NCI-H226 (cell line): ENCODE measurements at regions not wholly inside any gene's neighbourhood (a gene's known extent, or its start where the extent isn't known, plus 50 kb on each side); places are given as distances from the start of the nearest gene placed in this dataset.
"Not testable (repeated sequence)": the region's sequence is repeated elsewhere in the genome, so short reads cannot be mapped to it uniquely, and the experiment has no call there.

Experiments
- DNase-seq: peaks from one replicate; pipeline ENCODE4 v3.0.0-alpha.2; 2015

- DNase-seq = no peak
Observed at GRCh38 chr4:169885893-169886292, 128.1 kb upstream of the HPF1 start.

GRCh38 chr4:169881769-169882168 is 124.0 kb upstream of the HPF1 start:
- DNase-seq = no peak

GRCh38 chr4:169870507-169870906 is 112.8 kb upstream of the HPF1 start:
- no peak for DNase-seq

GRCh38 chr4:169869490-169869889 is 111.7 kb upstream of the HPF1 start:
- DNase-seq = no peak

GRCh38 chr4:169861593-169861992 is 103.8 kb upstream of the HPF1 start:
- DNase-seq = no peak

GRCh38 chr4:169859366-169860216 is 101.8 kb upstream of the HPF1 start:
- DNase-seq = no peak

- no peak for DNase-seq
Observed at GRCh38 chr4:169854090-169854489, 96.3 kb upstream of the HPF1 start.

- DNase-seq = no peak
Observed at GRCh38 chr4:169852481-169852880, 94.7 kb upstream of the HPF1 start.

- no peak for DNase-seq
Observed at GRCh38 chr4:169851750-169852149, 94.0 kb upstream of the HPF1 start.

GRCh38 chr4:169849456-169849855 is 91.7 kb upstream of the HPF1 start:
- DNase-seq = no peak

- DNase-seq = no peak
Observed at GRCh38 chr4:169848018-169848417, 90.3 kb upstream of the HPF1 start.

GRCh38 chr4:169847171-169847570 is 89.4 kb upstream of the HPF1 start:
- DNase-seq = no peak

- no peak for DNase-seq
Observed at GRCh38 chr4:169846396-169846795, 88.7 kb upstream of the HPF1 start.

- no peak for DNase-seq
Observed at GRCh38 chr4:169841776-169842175, 84.0 kb upstream of the HPF1 start.

- DNase-seq = no peak
Observed at GRCh38 chr4:169840554-169840953, 82.8 kb upstream of the HPF1 start.

GRCh38 chr4:169828329-169828728 is 70.6 kb upstream of the HPF1 start:
- DNase-seq = not testable (repeated sequence)

GRCh38 chr4:169826634-169827187 is 69.0 kb upstream of the HPF1 start:
- no peak for DNase-seq

GRCh38 chr4:169823685-169824084 is 65.9 kb upstream of the HPF1 start:
- DNase-seq = peak; percentile 16

- no peak for DNase-seq
Observed at GRCh38 chr4:169821402-169821801, 63.7 kb upstream of the HPF1 start.

GRCh38 chr4:169818063-169818679 is 60.4 kb upstream of the HPF1 start:
- DNase-seq = no peak

- no peak for DNase-seq
Observed at GRCh38 chr4:169815606-169816005, 57.9 kb upstream of the HPF1 start.

GRCh38 chr4:169811476-169811875 is 53.7 kb upstream of the HPF1 start:
- no peak for DNase-seq

- DNase-seq = peak; percentile 41
Observed at GRCh38 chr4:169810325-169811323, 52.9 kb upstream of the HPF1 start.
